Fibroblast of skin of abdomen (primary cell): ENCODE measurements at regions not wholly inside any gene's neighbourhood (a gene's known extent, or its start where the extent isn't known, plus 50 kb on each side); places are given as distances from the start of the nearest gene placed in this dataset.

ENCODE experiments used
- DNase-seq: peaks from one replicate; pipeline ENCODE4 v3.0.0-alpha.2; 2013

- no peak for DNase-seq
Measured at GRCh38 chr11:45518141-45518832, 147.1 kb downstream of the CHST1 start.

DNA sequence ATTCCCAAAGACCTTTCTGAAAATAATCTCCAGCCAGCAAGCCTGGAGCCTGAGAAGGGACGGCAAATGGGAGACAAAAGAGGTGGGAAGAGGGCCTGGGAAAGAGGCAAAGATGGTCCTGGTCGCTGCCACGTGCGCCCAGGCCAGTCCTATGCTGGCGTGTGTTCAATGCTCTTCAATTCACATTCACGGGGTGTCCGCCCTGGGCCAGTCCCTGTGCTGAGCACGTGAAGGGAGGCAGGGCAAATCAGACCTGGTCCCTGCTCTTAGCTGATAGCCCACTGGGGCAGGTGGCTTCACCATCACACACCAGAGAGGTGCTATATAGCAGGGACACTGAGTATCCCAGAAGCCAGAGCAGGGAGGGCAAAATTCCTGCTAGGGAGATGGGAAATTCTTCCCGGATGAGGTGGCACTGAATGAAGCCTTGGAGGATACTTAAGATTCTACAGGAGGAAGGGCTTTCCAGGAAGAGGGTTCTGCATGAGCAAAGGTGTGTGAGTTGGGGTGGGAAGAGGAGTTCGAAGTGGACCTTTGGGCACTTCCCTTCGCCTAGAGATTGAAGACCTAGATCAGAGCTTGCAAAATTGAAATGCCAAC is 148.2 kb downstream of the CHST1 start:
- DNase-seq = no peak

DNA sequence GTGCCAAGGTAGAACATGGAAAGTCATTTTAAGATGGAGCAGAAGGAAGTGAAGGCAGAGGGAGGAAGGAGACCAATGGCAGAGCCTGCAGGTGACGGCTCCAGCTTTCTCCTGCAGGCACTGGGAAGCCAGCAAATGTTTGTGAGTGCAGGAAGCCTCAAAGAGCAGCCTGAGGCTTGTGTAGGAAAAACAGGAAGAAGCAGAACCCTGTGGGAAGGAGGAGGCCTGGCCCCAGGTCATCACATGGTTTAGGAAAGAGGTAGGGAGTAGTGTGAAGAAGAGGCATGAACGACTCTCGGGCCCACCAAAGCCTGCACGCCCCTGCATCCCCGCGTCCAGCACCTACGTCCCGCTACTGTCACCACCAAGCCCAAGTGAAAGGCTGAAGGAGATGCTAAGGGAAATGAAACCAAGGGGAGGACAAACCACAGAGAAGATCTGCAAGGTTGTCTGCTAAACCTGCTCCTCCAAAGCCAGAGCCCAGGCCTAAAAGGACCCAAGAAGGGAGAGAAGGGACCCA is 151.5 kb downstream of the CHST1 start:
- DNase-seq = no peak

DNA sequence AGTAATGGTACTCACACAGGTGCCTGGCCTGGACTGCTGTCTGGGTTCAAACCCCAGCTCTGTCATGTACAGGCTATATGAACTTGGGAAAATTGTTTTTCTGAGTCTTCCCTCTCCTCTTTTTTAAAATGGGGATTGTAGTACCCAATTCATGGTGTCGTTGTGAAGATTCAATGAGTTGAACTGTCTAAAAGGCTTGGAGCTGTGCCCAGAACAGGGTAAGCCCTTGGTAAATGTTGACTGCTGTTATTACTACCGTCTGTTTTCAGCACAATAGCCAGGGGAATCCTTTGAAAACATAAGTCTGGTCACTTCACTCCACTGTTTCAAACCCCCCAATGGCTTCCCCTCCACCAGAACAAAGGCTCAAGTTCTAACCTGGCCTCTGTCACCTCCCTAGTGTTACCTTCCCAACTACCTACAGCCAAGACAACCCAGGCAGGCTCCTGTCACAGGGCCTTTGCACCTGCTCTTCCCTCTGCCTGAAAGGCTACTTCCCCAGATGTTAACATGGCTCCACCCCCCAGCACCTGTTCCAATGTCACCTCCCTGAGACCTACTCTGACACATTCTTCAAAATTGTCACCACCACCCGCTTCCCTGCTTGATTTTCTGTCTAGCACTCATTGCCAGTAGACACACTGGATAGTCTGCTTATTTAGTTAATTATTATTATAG is 152.8 kb downstream of the CHST1 start:
- DNase-seq = no peak

- DNase-seq = no peak
Measured at GRCh38 chr11:45511566-45511965, 153.9 kb downstream of the CHST1 start.

DNA sequence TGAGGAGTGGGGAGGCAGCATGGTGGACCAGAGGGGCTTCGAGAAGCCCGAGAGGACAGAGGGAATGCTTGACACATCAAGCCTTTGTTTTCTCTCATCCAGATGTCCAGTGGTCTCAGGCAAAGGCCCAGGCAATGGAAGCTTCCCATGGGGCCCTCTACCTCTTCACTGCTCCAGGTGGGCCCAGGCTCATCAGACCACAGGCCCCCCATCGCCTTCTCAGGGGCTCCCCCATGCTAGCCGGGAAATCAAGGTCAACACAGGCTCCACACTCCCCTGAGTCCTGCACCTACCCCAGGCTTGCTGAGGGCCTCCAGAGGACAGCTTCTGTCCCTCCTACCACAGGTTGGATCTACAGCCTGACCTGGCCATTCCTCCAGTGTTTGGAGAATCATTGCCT is 157.5 kb downstream of the CHST1 start:
- DNase-seq = no peak

DNA sequence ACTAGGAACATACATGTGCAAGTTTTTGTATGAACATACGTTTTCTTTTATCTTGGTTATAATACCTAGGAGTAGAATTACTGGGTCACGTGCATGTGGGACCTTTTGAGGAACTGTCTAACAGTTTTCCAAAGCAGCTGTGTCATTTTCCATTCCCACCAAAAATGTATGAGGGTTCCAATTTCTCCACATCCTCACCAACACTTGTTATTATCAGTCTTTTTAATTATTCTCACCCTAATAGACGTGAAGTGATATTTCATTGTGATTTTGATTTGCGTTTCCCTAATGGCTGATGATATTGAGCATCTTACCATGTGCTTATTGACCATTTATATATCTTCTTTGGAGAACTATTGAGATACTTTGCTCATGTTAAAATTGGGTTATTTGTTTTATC is 162.1 kb downstream of the CHST1 start:
- no peak for DNase-seq

DNA sequence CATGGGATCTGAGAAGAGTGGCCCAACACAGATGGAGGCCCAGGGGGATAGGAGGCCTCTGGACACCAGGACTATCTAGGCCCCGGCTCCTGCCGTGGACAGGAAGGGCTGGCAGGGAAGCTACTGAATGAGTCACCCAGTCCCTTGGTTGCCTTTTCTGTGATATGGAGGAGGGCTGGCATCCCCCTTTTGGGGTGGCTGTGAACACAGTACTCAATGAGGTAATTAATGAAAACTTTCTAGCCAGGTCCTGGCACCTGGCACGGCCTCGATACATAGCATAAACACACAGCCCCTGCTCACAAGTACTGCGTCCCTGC is 163.2 kb downstream of the CHST1 start:
- no peak for DNase-seq

DNA sequence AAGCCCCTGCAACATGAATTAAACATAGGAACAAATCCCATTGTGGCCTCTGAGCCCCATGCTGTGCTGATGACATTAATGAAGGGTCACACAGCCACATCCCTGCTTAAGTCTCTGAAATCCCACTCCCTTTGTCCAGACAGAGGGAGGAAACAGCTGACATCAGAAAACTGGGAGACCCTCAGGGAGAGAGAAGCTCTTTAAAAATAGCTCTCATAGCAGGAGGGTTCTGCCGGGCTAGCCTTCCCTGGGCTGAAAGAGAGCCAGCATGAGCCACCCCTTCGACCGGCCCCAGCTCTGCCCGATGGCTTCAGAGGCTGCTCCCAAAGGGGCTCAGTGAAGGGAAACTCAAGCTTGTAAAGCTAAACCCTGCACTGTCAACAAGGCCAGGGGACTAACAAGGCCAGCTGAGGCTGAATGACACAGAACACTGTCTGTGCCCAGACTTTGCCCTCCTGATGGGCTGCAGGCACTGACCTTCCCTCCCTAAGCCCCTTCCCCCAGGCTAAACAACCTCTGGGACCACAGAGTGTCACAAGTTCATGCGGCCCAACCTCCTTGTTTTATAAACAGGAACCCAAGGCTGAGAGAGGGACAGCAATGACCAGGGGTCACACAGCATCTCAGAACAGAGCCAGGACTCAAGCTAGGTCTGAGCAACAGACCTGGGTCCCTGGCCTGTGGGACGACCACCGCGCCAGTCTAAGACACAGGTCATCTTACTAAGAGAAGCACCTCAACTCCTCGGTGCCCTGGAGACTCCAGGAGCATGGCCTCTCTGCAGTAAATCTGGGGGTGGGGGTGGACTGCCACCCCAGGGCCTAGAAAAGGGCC is 163.8 kb downstream of the CHST1 start:
- DNase-seq = no peak

- no peak for DNase-seq
Measured at GRCh38 chr11:45500451-45500850, 165.0 kb downstream of the CHST1 start.

DNA sequence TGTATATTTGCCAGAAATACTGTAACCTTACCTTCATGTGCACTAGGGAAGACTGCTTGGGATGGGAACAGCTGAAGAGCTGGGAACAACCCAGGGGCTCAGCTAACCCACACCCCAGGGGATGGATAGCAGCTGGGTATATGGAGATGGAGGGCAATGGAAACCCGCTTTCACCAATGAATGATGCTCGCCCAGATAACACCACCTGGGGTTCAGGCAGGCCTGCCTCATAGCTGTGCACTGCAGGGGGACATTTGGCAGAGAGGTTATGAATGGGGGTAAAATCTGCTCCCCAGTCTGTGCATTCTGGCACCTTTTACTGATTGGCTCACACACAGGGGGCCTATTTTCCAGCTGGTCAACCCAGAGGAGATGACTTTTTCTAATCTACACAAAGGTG is 170.7 kb downstream of the CHST1 start:
- no peak for DNase-seq

- no peak for DNase-seq
Measured at GRCh38 chr11:45489281-45489905, 176.0 kb downstream of the CHST1 start.

- no peak for DNase-seq
Measured at GRCh38 chr11:45486461-45486860, 179.0 kb downstream of the CHST1 start.

DNA sequence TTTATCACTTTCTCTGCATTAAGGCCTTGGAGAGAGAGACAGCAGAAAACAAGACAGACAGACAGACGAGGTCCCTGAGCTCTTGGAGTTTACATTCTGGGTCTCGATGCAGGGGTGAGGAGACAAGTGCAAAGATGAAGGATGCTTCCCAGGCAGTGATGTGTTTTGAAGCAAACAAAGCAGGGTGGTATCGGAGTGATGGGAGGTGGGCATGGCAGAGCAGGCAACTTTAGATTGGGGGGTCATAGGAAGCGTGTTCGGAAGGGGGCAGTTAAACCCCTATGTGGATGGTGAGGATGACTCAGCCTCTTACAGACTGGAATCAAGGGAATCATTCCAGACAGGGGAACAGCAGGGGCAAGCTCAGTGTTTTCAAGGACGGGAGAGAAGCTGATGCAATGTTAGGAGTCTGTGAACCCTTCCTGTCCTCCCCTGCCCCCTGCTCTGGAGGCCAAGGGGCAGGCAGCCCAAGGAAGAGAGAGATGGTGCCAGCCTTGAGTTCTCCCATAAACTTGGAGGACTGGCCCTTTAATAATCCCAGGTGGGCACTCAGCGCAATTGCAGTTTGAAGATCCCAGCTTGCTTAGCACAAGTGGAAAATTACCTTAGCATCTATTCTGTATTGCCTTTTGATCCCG is 180.2 kb downstream of the CHST1 start:
- no peak for DNase-seq

DNA sequence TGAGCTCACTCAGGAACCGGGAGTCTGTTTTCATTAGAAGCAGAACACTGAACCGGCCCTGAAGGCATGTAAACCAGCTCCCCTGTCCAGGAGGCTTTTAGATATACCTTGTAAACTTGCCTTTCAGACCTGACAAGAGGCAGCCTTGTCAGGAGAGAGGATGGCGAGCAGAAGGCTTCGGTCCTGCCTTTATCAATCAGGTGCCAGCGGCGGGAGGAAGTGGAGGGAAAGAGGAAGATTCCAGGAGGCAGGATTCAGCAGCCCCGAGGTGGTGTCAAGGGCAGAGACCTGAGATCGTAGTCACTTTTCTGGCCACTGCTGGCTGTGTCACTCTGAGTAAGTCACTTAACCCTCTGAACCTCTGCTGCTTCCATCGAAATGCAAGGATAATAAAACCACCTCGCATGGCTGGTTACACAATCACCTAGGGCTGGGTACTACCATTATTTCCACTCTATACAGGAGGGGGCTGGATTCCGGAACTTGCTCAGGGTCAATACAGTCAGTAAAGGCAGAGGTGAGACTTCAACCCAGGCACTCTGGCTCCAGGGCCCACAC is 181.0 kb downstream of the CHST1 start:
- no peak for DNase-seq

DNA sequence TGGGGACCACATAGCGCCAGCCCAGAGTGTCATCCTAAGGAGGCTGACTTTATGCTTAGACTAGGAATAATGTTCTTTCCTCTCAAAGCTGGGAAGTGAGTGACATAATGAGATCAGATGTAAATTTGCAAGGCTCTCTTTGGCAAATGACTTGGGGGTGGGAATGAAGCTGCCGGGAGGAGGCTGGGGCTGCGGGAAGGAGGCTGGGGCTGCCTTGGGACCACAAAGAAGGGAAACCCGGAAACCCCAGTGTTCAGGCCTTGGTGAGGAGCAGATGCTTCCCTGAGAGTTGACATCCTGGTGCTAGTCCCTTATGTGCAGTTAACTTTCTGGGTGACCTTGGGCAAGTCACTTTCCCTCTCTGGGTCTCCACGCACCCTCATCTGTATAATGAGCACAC is 182.0 kb downstream of the CHST1 start:
- no peak for DNase-seq

GRCh38 chr11:45482331-45482730 is 183.1 kb downstream of the CHST1 start:
- DNase-seq = no peak

DNA sequence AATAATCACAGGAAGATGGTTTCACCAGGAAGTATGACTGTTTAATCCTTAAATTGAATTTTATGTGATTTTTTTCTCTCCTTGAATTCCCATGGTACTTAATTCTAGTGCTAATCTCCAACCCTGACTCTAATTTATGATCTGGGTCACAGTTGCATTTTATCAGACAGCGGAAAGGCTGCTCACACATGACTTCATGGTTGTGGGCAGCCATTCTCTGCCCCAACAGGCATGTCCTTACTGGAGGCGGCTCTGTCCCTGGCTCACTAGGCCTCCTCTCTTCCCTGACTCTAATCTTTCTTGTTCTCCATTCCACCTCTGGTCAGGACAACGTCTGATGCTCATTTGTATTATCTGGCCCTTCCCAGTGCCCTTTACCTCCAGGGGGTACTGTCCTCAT is 184.4 kb downstream of the CHST1 start:
- DNase-seq = no peak

DNA sequence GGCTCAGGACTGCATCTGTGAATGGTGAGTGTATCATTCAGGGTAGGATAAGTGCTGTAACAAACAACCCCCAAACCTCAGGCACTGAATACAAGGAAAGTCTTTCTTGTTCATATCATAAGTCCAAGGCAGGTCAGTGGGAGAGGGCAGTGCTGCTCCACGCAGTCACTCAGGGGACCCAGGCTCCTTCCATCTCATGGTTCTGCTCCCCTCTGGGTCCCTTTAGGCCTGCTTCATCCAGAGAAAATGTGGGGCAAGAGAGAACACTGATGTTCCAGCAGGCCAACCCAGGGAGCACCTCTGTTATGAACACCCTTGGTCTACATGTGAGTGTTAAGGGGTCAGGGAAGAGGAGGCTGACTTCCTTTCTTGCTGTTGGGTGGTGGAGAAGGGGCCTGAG is 187.8 kb downstream of the CHST1 start:
- DNase-seq = no peak

DNA sequence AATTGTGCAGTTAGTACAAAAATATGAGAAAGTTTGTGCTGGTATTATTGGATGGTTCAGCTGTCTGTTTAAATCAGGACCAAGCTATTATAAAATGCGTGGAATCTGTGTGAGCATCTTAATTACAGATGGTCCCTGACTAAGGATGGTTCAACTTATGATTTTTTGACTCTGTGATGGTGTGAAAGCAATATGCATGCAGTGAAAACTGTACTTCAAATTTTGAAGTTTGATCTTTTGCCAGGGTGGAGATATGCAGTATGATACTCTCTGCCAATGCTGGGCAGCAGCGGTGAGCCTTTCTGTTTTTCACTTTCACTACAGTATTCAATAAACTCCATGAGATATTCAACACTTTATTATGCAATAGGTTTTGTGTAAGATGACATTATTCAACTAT is 189.3 kb downstream of the CHST1 start:
- DNase-seq = no peak

GRCh38 chr11:45475173-45475572 is 189.0 kb upstream of the SYT13 start:
- DNase-seq = no peak

GRCh38 chr11:45473341-45473895 is 187.3 kb upstream of the SYT13 start:
- DNase-seq = no peak
